ENCODE measurements at regions not wholly inside any gene's neighbourhood (a gene's known extent, or its start where the extent isn't known, plus 50 kb on each side); places are given as distances from the start of the nearest gene placed in this dataset.

DNA sequence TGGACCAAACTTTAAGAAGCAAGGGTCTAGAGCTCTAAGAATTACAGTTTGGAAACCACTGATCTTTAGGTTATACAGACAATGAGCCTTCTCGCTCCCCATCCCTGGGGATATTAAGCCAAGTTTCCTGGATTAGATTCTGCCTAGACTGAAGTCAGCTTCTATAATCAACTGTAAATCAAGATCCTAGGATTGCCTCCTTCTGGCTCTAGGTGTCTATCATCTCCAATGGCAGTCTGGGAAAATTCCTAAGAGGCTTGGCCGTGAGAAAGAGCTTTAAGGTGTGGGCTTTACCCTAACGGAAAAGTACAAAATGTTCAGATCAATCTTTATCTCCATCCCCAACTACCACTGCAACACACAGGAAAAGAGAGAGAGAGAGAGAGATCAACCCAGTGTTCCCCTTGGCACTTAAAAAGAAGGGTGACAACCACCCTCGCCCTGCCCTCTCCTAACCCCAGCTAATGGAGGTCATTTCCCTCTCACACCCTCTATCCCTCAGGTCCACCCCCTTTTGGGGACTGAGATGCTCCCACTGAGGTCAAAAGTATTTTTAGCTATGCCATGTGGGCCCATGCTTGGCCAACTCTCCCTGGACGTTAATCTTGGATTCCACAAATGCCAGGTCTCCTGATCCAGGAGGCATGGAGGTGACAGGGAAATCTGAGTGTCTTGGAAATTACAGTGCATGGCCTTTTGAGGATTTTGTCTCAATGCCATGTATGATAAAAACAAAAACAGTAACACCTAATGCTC lies 202.8 kb upstream of the BCL6 start:
- Histone ChIP-seq H3K4me1 (ENCODE audit: control insufficient read depth in 2 of 3, insufficient read depth in 2 of 3, low read depth in 1 of 3, low read length in 3 of 3) (peaks cover 0 to 2% (median 0%) of the 10 kb centered on the region in 3 donors), H3K4me3 (ENCODE audit: low read length in 3 of 3) (no peak overlapping the region), H3K27me3 (ENCODE audit: control insufficient read depth, insufficient read depth, low read length) (no peaks in the 10 kb centered on the region), H3K9me3 (ENCODE audit: control insufficient read depth in 2 of 3, insufficient read depth in 1 of 3, low read length in 3 of 3) (no peaks in the 10 kb centered on the region), H3K9ac (ENCODE audit: low read length in 3 of 3) (no peak overlapping the region), H3K36me3 (ENCODE audit: control insufficient read depth in 2 of 3, insufficient read depth in 3 of 3, low read length in 3 of 3) (no peaks in the 10 kb centered on the region), H3K27ac (ENCODE audit: low read depth in 2 of 2, low read length in 2 of 2) (no peak overlapping the region)
- FAIRE-seq (no peak), DNase-seq (no peak)
- TF ChIP-seq, protein P1, sequence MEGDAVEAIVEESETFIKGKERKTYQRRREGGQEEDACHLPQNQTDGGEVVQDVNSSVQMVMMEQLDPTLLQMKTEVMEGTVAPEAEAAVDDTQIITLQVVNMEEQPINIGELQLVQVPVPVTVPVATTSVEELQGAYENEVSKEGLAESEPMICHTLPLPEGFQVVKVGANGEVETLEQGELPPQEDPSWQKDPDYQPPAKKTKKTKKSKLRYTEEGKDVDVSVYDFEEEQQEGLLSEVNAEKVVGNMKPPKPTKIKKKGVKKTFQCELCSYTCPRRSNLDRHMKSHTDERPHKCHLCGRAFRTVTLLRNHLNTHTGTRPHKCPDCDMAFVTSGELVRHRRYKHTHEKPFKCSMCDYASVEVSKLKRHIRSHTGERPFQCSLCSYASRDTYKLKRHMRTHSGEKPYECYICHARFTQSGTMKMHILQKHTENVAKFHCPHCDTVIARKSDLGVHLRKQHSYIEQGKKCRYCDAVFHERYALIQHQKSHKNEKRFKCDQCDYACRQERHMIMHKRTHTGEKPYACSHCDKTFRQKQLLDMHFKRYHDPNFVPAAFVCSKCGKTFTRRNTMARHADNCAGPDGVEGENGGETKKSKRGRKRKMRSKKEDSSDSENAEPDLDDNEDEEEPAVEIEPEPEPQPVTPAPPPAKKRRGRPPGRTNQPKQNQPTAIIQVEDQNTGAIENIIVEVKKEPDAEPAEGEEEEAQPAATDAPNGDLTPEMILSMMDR (IDR thresholded peaks at IDR 0.05; ENCODE audit: borderline replicate concordance, extremely low read depth, insufficient read depth): no peak
- intact Hi-C loops (cut with DNase I): no loop called here

DNA sequence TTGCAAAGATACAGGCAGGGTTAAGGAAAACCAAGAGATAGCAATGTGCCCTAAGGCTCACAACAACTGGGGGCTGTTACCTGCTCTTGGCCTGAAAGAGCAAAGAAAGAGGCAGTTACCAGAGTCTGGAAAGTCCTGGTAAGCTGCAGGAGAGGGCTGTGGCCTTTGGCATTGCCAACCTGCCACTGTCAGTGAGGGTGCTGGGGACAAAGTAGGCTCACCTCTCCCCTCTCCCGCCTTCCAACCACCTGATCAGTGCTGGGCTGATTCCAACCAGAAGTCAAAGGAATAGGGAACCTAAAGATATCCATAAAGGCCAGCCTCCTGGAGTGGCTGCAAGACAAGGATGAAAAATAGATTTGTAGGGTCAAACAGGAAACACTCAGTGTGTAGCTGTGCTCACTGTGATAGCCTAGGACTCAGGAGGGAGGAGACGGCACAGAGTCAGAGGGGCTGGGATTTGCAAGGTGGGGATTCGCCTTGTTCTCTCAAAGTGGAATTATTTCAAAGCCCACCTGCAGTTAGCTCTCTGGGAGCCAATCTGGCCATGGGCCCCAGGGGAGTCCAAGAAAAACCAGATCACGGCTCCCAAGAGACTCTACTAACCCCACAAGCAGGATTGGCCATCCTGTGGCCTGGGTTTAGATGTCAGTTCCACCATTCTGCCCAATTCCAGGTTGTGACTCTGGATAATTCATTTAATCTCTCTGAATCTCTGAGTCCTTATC lies 204.0 kb upstream of the BCL6 start:
- no peaks in the 10 kb centered on the region for H3K36me3 ChIP-seq (ENCODE audit: control insufficient read depth in 2 of 3, insufficient read depth in 3 of 3, low read length in 3 of 3)
- intact Hi-C loops (cut with DNase I): no loop called here
- TF ChIP-seq, protein P1 (IDR thresholded peaks at IDR 0.05; ENCODE audit: borderline replicate concordance, extremely low read depth, insufficient read depth): no peak
- DNase-seq (no peak), FAIRE-seq (no peak)
- H3K27me3 ChIP-seq (ENCODE audit: control insufficient read depth, insufficient read depth, low read length): no peaks in the 10 kb centered on the region
- no peaks in the 10 kb centered on the region for H3K9me3 ChIP-seq (ENCODE audit: control insufficient read depth in 2 of 3, insufficient read depth in 1 of 3, low read length in 3 of 3)
- no peak overlapping the region for H3K9ac ChIP-seq (ENCODE audit: low read length in 3 of 3)
- H3K27ac ChIP-seq (ENCODE audit: low read depth in 2 of 2, low read length in 2 of 2): no peak overlapping the region
- no peak overlapping the region for H3K4me3 ChIP-seq (ENCODE audit: low read length in 3 of 3)
- H3K4me1 ChIP-seq (ENCODE audit: control insufficient read depth in 2 of 3, insufficient read depth in 2 of 3, low read depth in 1 of 3, low read length in 3 of 3): peaks cover 0 to 2% (median under 1%) of the 10 kb centered on the region in 3 donors

DNA sequence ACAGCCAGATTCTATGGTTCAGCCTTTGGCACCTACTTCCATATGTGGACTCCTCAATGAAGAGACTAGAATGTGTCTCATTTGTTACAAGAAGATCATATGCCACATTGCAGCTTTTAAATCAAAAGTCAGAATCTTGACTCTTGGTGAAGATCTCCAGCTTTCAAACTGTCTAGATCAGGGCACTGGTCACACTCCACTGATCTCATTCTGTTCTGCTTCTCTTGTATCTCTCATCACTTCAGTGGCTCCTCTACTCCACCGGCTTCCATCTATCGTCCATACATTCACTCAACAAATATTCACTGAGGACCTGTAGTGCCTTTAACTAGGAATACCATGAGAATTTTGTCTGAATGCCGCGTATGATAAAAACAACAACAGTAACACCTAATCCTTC lies 203.3 kb upstream of the LPP start:
- intact Hi-C loops (cut with DNase I): no loop called here
- TF ChIP-seq, protein P1 (IDR thresholded peaks at IDR 0.05; ENCODE audit: borderline replicate concordance, extremely low read depth, insufficient read depth): no peak
- H3K27me3 ChIP-seq (ENCODE audit: control insufficient read depth, insufficient read depth, low read length): no peaks in the 10 kb centered on the region
- DNase-seq: no peak
- FAIRE-seq: no peak
- H3K9ac ChIP-seq (ENCODE audit: low read length in 3 of 3): no peak overlapping the region
- no peaks in the 10 kb centered on the region for H3K9me3 ChIP-seq (ENCODE audit: control insufficient read depth in 2 of 3, insufficient read depth in 1 of 3, low read length in 3 of 3)
- peaks cover 0 to 10% (median 8%) of the 10 kb centered on the region in 3 donors for H3K4me1 ChIP-seq (ENCODE audit: control insufficient read depth in 2 of 3, insufficient read depth in 2 of 3, low read depth in 1 of 3, low read length in 3 of 3)
- no peak overlapping the region for H3K27ac ChIP-seq (ENCODE audit: low read depth in 2 of 2, low read length in 2 of 2)
- H3K36me3 ChIP-seq (ENCODE audit: control insufficient read depth in 2 of 3, insufficient read depth in 3 of 3, low read length in 3 of 3): no peaks in the 10 kb centered on the region
- H3K4me3 ChIP-seq (ENCODE audit: low read length in 3 of 3): no peak overlapping the region

Data from kidney (tissue), 13 donors.